ENCODE measurements at regions not wholly inside any gene's neighbourhood (a gene's known extent, or its start where the extent isn't known, plus 50 kb on each side); places are given as distances from the start of the nearest gene placed in this dataset.
"Not testable (repeated sequence)": the region's sequence is repeated elsewhere in the genome, so short reads cannot be mapped to it uniquely, and the experiment has no call there.

DNA sequence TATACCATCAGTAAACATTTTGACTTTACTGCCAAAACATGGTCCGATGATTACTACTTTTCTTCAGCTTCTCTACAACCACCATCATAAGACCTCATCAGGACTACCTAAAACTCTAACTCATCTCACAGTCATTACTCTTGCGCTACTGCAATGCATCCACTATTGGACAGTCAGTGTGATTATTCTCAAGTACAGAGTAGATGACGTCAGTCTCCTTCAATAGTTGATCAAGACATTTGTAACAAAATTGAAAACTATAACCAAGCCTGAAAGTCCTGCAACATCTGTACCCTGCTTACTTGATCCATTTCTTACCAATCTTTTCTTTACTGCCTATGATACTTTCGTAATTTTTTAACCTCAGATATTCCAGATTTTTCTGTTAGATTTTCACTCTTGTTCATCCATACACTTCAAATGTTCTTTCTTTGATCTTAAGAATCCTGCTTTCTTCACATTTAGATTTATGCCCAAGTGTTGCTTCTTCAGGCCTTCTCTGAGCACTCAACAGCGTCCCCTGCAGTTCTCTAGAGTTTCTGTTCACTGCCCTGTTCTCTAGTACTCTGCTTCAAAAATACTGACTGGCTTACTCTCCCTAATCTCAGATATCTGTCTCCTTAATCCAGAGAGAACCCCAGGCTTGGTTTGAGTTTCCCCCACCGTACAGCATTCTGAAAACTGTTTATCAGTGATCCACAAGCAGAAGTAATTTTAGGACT is 1517.6 kb downstream of the STIM2 start:
- no peak for DNase-seq (ENCODE audit: low spot score)

DNA sequence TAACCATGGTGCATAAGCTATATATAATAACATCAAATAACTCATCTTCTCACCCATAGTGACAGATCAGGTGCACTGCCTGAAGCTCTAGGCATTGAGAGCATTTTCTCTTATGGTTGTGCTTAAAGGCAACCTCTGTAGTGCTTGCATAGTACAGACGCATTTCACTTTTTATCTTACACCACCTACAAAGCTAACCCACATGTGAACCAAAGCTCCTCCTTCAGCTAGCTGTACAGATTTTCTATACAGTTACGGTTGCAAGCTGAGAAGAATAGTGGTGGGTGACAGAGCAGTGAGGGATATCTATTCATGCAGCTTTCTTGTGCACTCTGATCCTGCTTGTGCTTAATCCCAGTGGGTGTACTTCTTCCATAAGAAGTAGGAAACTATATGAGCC is 1525.2 kb downstream of the STIM2 start:
- no peak for DNase-seq (ENCODE audit: low spot score)

DNA sequence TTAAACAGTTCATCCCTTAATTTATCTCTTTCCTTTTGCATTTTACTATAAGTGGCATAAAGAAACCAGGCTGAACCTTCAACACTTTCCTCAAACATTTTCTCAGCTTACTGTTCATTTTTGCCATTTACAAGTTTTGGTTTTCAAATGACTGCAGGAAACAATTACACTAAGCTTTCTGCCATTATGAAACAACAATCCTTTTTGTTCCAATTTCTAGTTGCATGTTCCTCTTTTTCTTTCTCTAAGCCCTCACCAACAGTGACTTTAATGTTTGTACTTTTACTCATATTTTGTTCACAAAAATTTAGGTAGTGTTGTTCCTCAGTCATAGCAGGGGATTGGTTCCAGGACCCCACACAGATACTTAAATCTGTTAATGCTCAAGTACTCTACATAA is 1526.1 kb downstream of the STIM2 start:
- no peak for DNase-seq (ENCODE audit: low spot score)

DNA sequence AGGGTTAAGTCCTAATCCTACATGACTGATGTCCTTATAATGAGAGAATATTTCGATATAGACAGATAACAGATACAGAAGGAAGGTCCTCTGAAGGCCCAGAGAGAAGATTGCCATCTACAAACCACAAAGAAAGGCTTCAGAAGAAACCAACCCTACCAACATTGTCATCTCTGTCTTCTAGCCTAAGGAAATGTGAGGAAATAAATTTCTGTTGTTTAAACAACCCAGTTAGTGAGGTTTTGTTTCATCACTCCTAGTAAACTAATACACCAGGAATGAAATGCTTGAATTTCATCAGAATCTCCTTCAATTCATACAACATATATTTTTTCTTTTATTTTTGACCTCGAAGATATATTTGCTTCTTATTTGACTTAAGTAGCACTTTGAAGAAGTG is 1527.8 kb downstream of the STIM2 start:
- DNase-seq (ENCODE audit: low spot score): no peak

DNA sequence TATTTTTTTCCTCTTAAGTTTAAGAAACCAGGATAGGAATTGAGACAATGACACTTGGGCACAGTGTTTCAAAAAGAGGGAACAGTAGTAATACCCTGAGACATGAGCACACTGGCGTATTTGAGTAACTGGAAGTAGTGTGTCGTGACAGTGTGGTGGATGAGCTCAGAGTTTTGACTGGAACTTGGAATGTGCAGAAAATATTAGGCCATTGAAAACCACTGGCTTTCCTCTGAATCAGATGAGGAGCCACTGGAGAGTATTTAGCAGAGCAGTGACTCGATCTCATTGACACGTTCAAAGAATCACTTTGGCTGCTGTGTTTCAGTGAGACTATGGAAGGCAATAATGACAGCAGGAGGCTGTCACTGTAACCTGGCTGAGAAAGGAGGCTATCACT is 1531.2 kb downstream of the STIM2 start:
- DNase-seq (ENCODE audit: low spot score): no peak

DNA sequence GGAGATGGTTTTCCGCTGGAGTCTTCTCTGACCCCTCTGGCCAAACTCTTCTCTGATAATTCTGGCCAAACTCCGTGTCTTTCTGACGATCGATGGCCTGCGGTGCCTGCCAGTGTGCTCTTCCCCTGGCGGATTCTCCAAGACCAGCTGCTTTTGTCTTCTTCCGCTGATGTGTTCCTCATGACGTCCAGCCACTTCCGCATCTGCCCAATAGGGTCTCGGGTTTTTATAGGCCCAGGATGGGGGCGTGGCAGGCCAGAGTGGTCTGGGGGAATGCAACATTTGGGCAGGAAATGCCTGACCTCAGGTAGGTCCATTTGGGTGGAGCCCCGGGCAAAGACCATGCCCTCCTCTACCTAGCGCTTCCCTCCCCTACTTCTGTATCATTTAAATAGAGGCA is 1542.1 kb downstream of the STIM2 start:
- no peak for DNase-seq (ENCODE audit: low spot score)

DNA sequence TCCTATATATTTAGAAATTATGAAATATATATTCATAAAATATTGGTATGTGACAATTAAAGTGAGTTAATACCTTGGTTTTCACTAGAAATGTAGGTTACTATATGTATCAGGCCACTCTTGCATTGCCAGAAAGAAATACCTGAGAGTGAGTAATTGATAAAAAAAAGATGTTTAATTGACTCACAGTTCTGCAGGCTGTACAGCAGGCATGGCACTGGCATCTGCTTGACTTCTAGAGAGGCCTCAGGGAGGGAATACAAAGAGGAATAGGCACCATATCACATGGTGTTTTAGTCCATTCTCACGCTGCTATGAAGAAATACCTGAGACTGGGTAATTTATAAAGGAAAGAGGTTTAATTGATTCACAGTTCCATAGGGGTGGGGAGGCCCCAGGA is 1560.6 kb downstream of the STIM2 start:
- DNase-seq (ENCODE audit: low spot score): no peak

DNA sequence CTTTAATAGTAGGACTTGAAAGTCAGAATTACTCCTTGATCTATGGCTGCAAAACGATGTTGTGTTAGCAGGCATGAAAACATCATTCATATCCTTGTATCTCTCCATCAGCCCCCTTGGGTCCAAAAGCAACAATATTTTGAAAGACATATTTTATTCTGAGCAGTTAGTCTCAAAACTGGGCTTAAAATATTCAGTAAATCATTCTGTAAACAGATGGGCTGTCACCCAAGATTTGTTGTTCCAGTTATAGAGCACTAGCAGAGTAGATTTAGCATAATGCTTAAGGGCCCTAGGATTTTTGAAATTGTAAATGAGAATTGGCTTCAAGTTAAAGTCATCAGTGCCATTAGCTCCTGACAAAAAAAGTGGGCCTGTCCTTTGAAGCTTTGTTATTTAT is 1565.6 kb downstream of the STIM2 start:
- DNase-seq (ENCODE audit: low spot score): no peak

DNA sequence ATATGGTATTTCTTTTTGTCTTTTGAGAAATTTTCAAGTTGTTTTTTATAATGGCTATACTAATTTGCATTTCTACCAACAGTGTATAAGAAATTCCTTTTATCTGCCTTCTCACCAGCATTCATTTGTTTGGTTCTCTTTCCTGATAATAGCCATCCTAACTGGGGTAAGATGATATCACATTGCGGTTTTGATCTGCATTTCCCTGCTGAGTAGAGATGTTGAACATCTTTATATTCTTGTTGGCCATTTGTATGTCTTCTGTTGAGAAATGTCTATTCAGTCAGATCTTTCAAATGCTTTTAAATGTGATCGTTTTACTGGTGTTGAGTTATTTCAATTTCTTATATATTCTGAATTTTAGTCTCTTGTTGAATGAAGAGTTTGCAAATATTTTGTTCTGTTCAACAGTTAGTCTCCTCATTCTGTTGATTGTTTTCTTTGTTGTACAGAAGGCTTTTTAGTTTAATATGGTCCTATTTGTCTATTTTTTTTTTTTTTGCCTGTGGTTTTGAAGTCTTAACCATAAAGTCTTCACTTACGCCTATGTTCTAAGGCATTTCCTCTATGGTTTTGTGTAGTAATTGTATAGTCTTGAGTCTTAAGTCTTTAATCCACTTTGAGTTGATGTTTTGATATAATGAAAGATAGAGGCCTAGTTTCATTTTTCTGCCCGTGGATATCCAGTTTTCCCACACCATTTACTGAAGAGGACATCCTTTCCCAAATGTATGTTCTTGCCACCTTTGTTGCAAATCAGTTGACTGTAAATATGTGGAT is 1566.9 kb downstream of the STIM2 start:
- DNase-seq (ENCODE audit: low spot score): no peak

DNA sequence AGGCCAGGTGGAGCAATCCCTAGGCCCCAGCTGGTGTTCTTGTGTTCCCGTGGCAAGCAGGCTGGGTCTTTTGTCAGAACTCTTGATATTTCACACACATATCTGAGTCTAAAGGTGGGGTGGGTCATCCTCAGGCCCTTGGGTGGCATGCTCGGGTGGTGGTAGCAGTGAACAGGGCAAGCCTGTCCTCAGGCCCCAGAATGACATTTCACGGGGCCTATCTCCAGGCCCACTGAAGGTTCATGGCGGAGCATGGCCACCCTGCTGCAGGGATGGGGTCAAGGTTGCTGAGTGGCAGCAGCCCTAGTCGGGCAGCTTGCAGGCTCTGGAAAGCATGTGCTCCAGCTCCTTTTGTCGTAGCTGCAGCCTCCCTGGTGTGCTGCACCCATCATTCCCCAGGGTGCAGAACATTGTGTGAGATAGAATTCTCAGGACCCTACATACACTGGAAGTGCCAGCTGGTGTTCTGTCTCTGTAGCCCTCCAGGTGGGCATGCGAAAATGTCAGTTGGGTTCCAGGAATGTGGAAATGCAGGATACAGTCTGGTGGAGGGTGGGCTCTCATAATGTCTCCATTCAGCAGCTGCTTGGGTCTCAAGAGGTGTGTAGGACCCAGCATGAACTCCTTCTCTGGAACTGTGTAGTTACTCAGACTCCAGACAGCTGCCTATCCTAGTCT is 1571.8 kb downstream of the STIM2 start:
- no peak for DNase-seq (ENCODE audit: low spot score)

DNA sequence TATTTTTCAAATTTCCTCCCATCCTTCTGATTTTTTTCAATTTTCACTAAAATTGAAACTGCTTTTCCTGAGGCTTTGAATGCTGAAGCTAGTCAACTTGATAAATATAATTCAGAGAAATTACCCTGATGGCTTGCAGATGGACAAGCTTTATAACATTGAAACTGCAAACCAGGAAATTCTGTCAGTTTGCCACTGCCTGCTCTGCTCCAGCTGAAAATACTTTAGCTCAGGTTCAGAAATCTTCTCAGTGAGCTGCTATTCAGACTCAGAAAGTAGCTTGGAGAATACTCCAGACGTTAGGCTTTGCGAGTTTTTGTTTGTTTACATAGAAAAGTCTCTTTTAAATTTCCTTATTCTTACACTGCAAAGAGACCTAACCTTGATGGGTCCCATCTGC is 1574.7 kb downstream of the STIM2 start:
- DNase-seq (ENCODE audit: low spot score): no peak

DNA sequence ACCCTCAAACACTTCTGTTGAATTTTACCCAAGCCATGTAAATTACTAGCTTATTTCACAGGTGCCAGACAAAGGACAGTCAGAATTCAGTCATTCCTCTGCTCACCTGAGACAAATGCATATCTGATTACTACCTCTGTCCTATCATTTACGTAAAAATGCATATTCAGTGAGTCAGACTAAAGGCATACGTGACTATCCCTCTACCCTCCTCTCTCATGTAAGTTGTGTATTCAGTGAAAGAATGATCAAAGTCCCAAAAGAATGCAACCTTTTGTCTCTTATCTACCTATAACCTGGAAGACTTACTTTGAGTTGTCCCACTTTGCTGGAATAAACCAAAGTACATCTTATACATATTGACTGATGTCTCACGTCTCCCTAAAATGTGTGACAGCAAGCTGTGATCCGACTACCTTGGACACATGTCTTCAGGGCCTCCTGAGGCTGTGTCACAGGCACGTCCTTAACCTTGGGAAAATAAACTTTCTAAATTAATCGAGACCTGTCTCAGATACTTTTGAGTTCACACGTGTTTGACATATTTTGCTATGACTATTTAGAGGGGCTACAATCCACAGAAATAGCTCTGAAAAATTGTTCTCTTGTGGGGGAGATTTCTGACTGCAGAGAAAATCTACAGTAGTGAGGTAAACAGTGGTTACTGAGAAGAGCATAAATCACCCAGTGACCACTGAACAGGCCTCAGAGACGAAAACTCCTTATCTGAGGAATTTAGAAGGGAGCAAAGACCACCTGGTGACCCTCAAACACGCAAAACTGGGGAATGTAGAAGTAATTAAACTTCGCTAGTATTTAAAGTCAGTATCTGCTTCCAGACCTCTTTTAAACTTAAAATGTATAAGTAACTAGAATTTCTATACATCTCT is 1575.8 kb downstream of the STIM2 start:
- DNase-seq (ENCODE audit: low spot score): no peak

DNA sequence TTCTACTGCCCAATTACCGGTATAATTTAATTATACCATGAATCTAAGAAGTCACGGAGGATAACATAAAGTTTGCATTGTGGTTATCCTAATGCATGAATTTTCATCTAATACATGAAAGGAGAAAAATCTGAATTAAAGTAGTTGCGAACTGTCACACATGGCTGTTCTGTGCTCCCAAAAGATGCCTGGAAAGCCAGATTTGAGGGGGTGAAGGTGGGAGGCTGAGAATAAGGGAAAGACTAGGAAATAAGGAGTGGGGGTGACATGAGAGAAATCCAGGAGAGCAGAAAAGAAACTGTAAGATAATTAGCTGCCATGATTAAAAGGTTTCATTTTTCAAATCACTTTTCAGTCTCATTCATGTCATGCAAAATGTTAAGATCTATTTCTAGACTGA is 1582.7 kb downstream of the STIM2 start:
- no peak for DNase-seq (ENCODE audit: low spot score)

DNA sequence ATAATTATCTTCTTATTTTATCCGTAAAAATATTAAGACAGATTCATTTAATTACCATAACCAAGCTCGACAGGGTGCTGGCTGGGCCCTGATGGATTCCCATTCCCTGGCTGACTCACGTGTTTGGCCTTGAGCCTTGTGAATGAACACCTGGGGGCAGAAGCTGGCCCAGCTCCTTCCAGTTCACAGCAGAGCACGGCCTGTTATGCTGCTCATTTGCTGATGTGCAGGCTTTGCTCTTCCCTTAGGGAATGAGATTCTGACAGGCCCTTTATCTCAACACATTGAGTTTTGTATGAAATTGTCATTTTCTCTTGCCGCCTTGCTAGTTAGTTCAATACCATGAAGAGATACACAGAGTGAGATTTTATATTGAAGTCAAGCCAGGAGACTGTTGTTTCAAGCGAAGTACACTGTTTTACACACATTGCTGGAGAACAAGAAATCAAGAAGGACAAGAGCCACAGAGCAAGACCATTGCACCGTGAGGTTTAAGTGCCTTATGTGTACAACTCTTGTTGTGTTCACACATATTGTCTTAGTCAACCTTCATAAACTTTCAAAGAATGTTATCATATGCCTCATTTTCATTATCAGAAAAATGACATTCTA is 1583.3 kb downstream of the STIM2 start:
- no peak for DNase-seq (ENCODE audit: low spot score)

DNA sequence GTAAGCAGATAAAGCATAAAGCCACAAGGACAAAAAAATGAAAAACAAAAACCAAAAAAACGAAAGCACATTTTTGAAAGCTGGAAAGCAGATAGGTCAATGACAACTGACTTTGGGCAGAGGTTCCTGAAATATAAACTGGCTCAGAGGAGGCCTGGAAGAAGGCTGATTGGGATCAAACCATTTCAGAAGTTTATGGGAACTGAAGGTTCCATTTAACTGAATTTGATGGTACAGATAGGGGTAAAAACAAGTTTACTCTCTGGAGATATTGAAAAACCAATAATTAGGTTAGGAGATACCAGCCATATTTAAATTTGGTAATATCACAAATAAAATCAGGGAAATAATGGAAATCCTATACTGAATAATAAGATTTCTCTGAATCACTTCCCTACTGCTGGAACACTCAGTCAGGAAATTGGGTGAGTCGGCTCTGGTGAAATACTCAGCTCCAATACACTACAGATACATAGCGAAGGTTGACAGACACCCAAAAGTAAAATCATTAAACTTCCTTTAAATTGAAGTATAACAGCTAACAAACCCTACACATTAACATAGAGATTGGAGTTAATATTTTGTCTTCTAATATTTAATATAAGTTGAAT is 1584.3 kb downstream of the STIM2 start:
- DNase-seq (ENCODE audit: low spot score): no peak

DNA sequence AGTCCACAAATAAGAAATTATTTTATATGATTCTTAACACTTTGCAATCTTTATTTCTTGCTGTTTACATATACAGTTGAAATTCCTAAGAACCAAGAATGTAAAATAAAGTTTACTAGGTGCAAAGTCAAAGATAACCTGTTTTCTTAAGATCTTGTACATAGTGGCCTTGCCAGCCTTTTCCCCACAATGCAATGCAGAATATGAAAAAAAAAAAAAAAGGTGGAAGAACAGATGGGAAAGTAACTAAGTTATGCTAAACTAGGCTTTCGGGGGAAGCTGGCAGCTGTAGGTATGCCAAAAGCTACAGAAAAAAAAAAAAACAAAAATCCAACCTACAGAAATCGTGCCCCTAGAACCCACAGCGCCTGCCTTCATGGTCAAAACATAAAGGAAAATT is 1588.4 kb downstream of the STIM2 start:
- DNase-seq (ENCODE audit: low spot score): no peak

DNA sequence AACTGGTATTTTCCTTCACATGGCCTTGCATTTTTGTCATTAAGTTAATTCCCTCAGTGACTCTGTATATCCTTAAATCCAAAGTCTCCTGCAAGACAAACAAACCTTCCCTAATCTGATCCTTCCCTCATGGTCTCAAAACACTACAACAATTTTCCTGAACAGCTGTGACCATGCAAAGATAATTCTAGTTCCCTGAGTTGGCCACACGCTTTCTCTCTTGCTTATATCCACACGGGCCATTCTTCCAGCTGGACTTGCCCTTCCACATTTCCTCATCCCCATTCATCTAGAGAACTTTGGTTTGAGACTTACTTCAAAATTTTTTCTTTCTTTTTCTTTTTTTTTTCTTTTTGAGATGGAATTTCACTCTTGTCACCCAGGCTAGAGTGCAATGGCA is 1590.7 kb downstream of the STIM2 start:
- no peak for DNase-seq (ENCODE audit: low spot score)

DNA sequence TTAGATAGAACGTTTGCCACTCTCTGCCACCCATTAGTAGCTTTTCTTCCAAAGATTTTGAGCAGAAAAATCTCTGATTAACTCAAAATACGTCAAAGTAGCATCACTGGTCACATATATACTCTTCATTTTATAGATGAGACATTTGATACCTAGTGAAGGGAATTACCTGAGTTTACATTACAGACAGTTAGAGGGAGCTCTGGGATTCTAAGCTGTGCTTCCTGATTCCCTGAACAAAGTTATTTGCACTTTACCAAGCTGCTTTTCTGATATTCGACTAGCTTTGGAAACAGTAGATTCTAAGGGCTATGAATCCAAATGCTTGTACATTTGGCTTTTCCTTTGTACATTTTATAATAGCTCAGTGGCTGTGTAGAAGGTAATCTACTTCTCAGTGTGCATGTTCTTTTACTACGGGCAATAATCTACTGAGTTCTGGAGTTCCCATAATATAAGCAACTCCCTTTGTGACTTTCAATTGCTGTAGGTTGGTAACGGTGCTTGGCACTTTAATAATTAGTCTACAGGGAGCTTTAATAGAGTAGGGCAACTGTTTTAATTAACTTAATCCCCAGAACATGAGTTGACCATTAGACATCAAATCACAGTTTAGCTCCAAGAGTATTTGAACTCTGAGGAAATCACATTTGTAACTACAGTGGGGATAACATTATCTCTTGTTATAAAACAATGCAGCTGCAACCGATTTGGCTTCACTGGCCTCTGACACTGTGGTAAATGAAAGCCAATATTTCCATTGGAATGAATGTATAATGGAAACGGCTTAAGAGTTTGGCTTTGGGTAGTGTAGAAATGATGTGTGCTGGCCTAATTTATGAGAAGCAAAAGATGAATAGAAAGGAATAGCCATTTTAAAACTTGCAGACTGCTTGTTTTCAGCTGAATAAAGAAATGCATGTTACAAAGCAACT is 1602.4 kb downstream of the STIM2 start:
- no peak for DNase-seq (ENCODE audit: low spot score)

DNA sequence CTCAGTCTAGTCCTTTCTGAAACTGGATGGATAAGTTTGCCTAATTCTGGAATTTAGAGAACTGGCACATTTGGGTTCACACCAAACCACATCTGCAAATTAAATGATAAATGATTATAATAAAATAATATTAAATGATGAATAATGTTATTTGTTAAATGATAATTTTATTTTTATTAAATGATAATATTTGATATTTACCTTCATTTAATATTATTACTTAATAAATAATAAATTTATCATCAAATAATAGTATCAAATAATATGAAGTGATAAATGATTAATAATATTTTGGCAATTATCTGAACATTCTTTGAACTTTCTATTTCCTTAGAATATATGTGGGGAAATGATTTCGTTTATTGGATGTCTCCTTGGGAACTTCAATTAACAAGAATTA is 1604.2 kb downstream of the STIM2 start:
- no peak for DNase-seq (ENCODE audit: low spot score)

DNA sequence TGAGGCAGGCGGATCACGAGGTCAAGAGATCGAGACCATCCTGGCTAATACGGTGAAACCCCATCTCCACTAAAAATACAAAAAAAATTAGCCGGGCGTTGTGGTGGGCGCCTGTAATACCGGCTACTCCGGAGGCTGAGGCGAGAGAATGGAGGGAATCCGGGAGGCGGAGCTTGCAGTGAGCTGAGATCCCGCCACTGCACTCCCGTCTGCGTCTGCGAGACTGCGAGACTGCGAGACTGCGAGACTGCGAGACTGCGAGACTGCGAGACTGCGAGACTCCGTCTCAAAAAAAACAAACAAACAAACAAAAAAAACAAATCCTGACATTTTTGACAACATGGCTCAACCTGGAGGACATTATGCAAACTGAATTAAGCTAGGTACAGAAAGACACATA is 1606.2 kb downstream of the STIM2 start:
- DNase-seq (ENCODE audit: low spot score): not testable (repeated sequence)
